Gastrocnemius medialis (tissue), 4 donors: ENCODE measurements at regions not wholly inside any gene's neighbourhood (a gene's known extent, or its start where the extent isn't known, plus 50 kb on each side); places are given as distances from the start of the nearest gene placed in this dataset.

Experiments used
- POLR2A ChIP-seq, 2 donors: fragments of 450-650 bp; IDR thresholded peaks; one replicate each; pipeline ENCODE4 v1.6.1; 2017; ENCODE audit warnings: antibody characterized with exemption in 2 of 2, mild to moderate bottlenecking in 2 of 2, moderate library complexity in 2 of 2
- TF ChIP-seq, protein P1 (sequence below), 5 experiments: fragments of 450-650 bp in 3 of 5; fragments of 200-600 bp in 2 of 5; sonication (generic) in 2 of 5; IDR thresholded peaks in 4 of 5; conservative IDR thresholded peaks in 1 of 5; 1 replicate in 4 of 5; 2 replicates in 1 of 5; pipeline ENCODE4 v1.5.1; 2016 to 2019; ENCODE audit warnings: antibody characterized with exemption in 5 of 5, mild to moderate bottlenecking in 3 of 5, moderate library complexity in 3 of 5

DNA sequence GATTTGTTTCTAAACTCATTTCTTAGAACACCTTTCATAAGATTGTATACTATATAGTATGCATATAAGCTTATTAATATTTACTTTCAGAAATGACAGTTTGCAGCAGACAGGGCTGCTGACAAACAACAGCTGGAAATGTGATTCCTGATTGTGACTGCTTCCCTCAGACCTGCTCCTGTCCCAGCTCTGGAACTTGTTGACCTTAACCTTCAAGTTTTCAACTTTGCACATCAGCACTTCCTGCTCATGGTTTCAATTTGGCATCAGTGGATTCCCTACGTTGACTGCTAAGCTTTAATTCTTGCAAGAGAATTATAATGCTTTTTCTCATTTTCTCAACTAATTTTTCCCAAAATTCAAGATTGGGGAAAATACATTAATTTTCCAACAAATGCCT is 459.2 kb upstream of the ACVR2A start:
- TF ChIP-seq, protein P1, sequence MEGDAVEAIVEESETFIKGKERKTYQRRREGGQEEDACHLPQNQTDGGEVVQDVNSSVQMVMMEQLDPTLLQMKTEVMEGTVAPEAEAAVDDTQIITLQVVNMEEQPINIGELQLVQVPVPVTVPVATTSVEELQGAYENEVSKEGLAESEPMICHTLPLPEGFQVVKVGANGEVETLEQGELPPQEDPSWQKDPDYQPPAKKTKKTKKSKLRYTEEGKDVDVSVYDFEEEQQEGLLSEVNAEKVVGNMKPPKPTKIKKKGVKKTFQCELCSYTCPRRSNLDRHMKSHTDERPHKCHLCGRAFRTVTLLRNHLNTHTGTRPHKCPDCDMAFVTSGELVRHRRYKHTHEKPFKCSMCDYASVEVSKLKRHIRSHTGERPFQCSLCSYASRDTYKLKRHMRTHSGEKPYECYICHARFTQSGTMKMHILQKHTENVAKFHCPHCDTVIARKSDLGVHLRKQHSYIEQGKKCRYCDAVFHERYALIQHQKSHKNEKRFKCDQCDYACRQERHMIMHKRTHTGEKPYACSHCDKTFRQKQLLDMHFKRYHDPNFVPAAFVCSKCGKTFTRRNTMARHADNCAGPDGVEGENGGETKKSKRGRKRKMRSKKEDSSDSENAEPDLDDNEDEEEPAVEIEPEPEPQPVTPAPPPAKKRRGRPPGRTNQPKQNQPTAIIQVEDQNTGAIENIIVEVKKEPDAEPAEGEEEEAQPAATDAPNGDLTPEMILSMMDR (IDR thresholded peaks at IDR 0.05 in 4 of 5, conservative IDR thresholded peaks at IDR 0.05 in 1 of 5): no peak
- no peak for TF ChIP-seq POLR2A (IDR thresholded peaks at IDR 0.05)
